ENCODE measurements at regions not wholly inside any gene's neighbourhood (a gene's known extent, or its start where the extent isn't known, plus 50 kb on each side); places are given as distances from the start of the nearest gene placed in this dataset.

GRCh38 chr1:56151402-56151801, 428.0 kb downstream of the PLPP3 start:
- TF ChIP-seq POLR2A (IDR thresholded peaks at IDR 0.05; ENCODE audit: low read depth, low read length) (no peak), POLR2AphosphoS5 (IDR thresholded peaks at IDR 0.05; ENCODE audit: low read depth, low read length) (no peak), TAF1 (IDR thresholded peaks at IDR 0.05; ENCODE audit: borderline replicate concordance, low read depth, low read length) (no peak)
